ENCODE measurements at regions not wholly inside any gene's neighbourhood (a gene's known extent, or its start where the extent isn't known, plus 50 kb on each side); places are given as distances from the start of the nearest gene placed in this dataset.
A peak's percentile ranks its signal among the peaks of the same experiment; 100 is the strongest.
"Not testable (repeated sequence)": the region's sequence is repeated elsewhere in the genome, so short reads cannot be mapped to it uniquely, and the experiment has no call there.

DNA sequence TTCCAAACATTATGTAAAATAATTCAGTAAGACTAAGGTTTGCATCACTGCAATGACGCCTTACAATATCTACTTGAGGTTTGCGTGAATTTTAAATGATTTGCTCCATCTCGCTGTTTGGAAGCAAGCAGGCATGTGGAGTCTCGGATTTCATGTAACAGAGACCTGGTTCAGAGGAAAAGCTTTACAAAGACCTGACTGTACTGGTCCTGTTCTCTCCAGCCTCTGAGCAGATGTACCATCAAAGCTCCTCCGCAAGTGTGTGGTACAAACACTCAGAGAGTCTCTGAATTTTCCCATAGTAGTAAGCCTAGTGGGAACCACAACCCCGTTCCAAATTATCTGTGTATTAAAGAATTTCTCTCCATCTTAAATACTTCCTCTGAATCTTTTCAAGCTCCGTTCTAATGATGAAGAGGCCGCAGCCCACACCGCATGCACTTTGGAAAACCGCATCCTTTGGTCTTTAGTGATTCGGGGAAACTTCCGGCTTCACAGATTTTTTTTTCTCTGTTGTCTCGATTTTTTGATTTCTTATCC is 728.1 kb upstream of the SOX11 start:
- no peak for DNase-seq (ENCODE audit: low read depth in 4 of 4, low spot score in 3 of 4)

DNA sequence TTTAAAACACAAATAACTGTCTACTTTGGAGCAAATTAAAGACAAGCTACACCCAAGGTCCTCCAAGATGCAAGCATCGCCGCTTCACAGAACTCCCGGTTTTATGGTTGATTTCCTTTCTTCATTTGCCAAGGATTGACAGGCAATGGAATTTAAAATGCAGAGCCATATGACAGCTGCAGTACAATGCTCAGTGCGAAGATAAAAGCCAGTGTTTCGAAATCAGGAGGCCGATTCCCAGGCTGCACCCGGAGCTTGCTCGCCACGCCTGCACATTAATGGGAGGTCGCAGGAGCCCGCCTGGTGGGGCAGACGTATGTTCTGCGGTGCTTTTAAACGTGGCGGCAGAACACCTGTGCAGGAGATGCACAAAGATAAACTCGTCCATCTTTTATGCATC is 727.6 kb upstream of the SOX11 start:
- no peak for DNase-seq (ENCODE audit: low read depth in 4 of 4, low spot score in 3 of 4)

DNA sequence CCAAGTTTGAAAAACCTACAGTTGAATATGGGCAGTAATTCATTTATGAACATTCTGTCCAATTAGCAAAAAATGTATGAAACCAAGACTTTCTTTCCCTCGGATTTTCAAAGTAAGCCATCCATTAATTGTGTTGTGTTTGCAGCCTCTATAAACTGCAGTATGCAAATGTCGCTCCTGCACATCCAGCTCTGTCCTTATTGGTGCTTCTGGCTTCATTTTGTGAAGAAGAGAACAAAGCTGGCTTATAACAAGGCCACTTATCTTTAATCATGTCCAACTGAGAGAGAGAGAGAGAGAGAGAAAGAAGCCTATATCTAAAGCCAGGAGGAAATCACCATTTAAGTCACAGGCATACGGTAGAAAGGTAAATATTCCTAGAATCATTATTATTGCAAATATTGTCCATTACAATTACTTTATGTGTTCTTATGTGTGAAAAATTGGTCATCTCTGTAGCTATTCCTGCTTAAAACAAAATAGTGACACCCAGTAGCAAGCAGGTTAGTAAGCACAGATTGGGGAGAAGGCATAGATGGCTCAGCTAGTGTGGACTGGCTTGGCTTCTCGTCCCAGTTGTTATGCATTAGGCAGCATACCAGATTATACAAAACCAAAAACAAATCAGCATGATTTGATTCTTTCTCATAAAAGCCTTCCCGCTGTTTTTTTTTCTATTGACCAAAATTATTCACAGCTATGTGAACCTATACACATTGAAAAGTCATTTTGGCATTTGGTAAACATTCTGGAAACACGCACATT is 726.4 kb upstream of the SOX11 start:
- DNase-seq (ENCODE audit: low read depth in 4 of 4, low spot score in 3 of 4): no peak

DNA sequence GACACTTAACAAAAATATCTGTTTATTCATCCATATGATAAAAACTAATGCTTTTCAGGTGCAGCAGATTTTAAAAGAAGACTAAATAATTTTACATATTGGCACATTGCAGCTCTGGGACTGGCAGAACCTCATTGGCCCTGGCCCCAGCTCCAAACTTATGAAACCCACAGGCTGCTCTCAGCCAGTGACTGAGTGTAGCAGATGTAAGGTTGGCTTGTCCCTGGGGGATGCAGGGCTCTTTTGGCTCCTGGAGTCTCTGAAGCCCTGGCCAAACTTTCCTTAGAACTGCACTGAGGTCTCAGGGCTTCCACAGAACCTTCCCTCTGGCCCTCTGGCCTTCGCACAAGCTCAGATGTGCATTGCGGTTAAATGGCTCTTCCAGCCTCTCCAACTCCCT is 725.0 kb upstream of the SOX11 start:
- DNase-seq (ENCODE audit: low read depth in 4 of 4, low spot score in 3 of 4): no peak

DNA sequence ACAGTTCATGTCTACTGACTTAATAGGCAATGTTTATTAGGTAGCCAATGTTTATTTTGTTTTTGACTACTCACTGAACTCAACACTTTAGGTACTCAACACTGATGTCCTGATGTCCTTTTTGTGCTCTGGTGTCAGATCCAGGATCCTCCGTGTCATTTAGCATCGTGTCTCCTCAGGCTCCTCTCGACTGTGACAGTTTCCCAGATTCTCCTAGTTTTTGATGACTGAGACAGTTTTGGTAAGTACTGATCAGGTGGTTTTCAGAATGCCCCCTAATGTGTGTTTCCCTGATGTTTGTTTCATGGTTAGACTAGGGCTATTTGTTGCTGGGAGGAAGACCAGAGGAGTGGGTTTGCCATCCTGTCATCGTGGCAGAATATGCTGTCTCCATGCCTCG is 719.7 kb upstream of the SOX11 start:
- DNase-seq (ENCODE audit: low read depth in 4 of 4, low spot score in 3 of 4): no peak

DNA sequence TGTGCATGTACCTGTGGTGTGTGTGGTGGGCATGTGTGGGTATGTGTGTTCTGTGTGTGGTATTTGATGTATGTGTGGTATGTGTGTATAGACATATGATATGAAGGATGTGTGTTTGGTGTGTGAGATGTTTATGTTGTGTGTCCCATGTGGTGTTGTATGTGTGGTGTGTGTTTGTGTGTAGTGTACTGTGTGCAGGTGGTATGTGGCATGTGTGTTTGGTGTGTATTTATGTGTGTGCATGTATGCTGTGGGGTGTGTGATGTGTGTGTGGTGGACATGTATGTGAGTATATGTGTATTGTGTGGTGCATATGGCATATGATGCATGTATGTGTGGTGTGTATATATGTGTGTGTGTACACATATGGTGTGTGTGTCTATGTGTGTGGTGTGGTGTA is 718.8 kb upstream of the SOX11 start:
- DNase-seq (ENCODE audit: low read depth in 4 of 4, low spot score in 3 of 4): no peak

DNA sequence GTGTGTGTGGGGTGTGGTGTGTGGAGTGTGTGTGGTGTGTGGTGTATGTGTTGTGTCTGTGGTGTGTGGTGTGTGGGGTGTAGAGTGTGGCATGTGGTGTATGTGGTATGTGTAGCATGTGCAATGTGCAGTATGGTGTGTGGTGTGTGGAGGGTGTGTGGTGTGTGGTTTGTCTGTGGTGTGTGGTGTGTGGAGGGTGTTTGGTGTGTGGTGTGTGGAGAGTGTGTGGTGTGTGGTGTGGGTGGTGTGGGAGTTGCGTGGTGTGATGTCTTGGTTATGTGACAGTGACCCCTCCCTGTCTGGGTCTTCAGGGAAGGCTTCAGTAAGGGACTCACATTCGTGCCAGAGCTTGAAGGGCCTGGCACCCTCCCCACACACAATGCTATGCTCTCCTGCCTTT is 718.2 kb upstream of the SOX11 start:
- no peak for DNase-seq (ENCODE audit: low read depth in 4 of 4, low spot score in 3 of 4)

DNA sequence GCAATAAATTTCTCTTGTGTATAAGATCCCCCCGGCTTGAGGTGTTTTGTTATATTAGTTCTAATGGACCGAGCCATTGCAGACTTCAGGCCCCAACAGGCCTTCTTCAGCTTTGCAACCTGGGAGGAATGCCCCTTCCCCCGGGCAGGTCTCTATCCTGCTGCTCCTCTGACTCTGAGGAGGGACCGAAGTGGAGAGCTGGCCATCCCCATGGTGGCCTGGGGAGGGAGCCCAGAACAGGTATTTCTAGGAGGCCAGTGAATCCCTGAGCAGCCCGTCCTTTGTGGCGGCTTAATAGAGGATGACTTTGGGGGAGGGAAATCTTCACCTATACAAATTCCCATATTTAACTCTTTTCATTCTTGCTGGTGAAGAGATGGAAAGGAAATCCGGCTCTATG is 715.8 kb upstream of the SOX11 start:
- no peak for DNase-seq (ENCODE audit: low read depth in 4 of 4, low spot score in 3 of 4)

DNA sequence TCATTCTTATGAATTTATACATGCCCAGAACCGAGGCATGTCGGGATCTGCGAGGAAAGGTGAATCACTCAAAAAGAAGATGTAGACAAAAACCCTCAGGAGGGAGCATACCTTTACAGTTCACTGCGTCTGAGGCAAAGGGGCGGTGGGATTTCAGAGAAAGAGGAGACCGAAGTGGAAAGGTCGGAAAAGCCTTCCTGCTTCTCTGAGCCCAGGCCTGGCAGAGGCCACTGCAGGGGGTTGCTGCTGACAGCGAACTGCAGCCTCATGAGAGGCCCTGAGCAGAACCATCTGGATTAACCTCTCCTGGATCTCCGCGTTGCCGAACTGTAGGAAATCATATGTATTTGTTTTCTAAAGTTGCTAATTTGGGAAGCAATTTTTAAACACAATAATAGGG is 713.1 kb upstream of the SOX11 start:
- DNase-seq (ENCODE audit: low read depth in 4 of 4, low spot score in 3 of 4): peak in 2 of 4 donors; percentile 14 to 20

DNA sequence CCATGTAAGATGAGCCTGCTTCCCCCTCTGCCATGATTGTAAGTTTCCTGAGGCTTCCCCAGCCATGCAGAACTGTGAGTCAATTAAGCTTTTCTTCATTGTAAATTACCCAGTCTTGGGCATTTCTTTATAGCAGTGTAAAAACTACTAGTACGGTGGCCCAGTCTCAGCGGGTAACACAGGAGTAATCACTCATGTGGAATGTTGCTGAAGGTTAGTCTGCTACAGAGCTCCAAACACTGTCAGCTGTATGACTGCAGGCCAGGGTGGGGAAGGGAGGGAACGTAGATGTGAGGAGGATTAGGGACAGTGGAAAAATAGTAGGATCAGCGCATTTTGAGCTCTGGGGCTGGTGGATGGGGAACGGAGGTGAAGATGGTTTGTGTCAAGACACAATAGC is 711.2 kb upstream of the SOX11 start:
- no peak for DNase-seq (ENCODE audit: low read depth in 4 of 4, low spot score in 3 of 4)

DNA sequence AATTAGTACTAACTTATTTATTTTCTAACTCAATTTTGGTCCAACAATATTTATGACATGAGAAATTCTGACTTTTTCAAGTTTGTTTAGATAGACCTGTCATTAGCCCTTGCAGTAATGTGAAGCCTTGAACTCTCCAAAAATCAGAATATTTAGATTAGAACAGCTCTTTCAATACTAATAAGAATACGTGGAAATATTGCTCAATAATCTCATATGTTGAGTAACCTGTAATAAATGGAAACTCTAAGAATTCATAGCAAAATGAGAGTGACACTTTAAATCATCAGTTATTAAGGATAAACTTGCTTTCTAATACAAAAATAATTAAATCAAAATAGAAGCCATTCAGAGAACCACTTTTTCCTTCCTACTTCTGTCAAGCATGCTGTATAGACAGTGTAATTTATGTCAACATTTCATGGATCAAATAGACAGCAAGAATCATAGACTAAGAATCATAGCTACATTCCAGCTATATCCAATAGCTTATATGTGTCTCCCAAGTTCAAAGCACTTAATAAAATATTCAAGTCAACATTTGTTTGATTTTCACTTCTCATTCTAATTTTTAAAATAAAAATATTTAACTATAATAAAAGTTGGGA is 710.3 kb upstream of the SOX11 start:
- no peak for DNase-seq (ENCODE audit: low read depth in 4 of 4, low spot score in 3 of 4)

DNA sequence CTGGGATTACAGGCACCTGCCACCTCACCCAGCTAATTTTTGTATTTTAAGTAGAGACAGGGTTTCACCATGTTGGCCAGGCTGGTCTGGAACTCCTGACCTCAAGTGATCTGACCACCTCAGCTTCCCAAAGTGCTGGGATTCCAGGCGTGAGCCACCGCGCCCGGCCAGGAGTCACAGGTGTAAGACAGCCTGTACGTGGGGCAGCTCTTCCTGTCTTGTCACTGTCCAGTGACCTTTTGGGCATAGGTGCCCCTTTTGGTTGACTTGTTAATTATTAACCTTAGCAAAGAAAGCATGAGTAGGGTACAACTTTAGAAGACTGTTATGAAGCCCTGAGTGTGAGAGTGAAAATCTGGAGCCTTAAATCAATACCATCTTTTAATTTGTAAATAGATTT is 703.7 kb upstream of the SOX11 start:
- DNase-seq (ENCODE audit: low read depth in 4 of 4, low spot score in 3 of 4): not testable (repeated sequence)

DNA sequence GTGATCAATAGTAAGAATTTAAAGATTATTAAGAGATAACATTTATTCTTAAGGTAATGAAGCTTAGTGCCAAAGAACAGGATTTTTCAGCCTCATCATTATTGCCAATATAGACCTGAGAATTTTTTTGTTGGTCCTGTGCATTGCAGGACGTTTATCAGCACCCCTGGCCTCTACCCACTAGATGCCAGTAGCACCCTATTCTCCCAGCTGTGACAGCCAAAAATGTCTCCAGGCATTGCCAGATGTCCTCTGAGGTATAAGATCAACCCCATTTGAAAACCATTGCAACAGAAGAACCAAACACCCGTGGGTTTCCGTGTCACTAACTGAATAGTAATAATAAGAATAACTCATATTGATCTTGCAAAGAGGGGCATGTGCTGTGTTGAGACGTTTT is 700.0 kb upstream of the SOX11 start:
- no peak for DNase-seq (ENCODE audit: low read depth in 4 of 4, low spot score in 3 of 4)

DNA sequence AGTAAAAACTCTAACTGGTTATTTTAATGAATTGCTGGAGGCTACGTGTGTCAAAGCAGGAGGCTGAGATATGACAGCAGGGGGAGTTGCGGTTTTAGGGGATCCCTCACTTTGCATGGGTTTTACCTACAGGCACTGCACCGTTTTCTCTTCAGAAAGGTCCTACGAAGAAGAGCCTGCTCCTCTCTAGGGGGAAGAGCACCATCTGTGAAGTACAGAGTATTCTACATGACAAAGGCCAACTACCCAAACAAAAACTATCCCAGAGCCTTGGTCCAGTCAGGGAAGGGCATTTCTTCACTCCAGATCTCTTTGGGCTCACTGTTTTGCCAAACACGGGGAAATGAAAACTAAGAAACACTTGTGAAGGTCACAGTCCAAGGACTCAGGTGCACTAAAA is 696.7 kb upstream of the SOX11 start:
- no peak for DNase-seq (ENCODE audit: low read depth in 4 of 4, low spot score in 3 of 4)

DNA sequence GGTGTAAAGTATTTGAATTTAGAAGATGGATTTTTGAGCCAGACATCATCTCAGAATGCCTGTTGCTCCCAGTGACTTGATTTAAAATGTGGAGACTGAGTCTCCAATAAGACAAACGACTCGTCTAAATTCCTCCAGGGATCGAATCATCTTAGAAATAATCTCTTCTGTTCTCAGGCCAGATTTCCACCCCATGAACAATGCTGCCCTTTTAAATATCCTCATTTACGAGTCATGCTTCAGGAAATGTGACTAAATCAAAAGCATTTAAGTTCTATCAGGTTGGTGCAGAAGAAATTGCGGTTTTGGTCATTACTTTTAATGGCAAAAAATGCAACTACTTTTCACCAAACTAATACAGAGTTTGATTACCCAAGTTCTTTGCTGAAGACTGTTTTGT is 684.6 kb upstream of the SOX11 start:
- no peak for DNase-seq (ENCODE audit: low read depth in 4 of 4, low spot score in 3 of 4)

DNA sequence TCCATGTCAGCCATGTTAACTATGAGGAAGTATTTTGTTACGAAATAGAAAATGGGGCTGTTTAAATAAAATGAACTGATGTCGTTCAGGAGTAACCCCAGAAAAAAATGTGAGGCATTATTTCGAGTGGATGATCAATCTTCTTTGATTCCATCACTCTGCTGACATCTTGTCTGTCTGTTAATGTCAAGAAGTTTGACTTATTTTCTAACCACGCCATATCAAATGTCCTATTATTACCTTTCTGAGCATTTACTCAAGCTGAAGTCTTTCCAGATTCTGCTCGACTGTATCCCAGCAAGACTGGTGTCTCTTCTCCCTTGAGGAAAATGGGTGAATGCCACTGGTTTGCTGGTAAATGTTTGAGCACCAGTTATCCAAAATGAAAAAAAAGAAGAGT is 672.9 kb upstream of the SOX11 start:
- no peak for DNase-seq (ENCODE audit: low read depth in 4 of 4, low spot score in 3 of 4)

DNA sequence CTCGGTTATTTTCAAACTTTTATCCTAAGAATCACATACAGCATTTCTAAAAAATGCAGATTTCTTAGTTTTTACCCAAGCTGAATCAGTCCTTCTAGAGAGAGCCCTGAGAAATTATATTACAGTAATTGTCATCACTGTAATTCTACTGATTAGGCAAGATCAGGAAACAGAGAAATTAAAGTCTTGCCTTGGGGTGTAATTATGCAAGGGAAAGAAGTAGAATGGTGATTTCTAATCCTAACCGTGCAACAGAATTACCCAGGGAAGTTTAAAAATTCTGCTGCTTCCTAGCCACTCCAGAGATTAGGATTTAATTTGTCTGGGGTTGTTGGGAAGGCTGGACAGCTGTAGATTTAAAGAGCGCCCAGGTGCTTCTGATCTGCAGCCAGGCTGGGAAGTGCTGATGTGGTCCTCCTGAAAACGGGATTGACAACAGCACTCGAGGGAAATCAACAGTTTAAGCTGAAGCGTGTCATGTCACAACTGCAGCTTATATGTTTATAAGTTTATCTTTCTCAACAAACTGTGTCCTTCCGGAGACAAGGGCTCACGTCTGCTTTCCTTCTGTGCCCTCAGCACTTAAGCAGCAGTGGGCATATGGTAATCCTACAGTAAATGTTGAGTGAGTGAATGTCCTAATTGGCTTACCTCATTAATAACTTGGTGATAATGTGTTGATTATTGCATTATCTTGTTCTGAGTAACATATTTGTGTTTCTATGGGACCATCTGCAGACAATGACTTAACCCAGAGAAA is 671.9 kb upstream of the SOX11 start:
- DNase-seq (ENCODE audit: low read depth in 4 of 4, low spot score in 3 of 4): no peak

DNA sequence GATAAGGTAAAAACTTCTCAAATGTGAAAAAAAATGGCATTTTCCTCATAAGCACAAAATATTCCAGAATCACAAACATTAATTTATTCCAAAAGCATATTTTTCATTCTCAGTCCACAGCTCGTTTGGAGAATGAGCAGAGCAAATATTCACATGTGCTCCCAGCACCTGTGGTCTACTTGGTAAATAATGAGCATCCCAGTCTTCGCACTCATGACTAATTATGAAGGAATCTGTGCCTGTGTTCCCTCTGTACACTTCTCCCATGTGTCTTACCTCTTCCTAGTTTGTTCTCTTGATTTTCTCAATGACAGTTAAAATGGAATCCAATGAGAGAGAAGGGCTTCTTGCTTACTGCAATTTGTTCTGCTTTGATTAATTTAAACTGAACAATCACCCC is 671.0 kb upstream of the SOX11 start:
- no peak for DNase-seq (ENCODE audit: low read depth in 4 of 4, low spot score in 3 of 4)

DNA sequence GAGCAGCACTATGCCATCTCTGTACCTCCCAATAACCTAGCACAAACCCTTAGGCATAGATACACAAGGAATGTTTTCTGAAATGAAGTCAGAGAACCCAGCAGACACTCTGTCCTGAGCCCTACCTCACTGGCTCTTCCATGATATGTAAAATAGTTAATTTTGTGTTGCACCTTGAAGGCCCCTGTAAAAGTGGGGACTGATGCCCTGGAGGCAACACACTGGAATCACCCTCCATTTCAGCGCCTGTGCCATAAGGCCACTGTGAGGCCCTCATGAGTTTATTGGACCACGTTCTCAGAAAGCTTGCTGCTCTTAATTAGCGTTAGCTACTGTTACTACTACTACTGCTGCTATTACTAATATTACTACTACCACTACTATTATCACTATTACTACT is 670.1 kb upstream of the SOX11 start:
- no peak for DNase-seq (ENCODE audit: low read depth in 4 of 4, low spot score in 3 of 4)

DNA sequence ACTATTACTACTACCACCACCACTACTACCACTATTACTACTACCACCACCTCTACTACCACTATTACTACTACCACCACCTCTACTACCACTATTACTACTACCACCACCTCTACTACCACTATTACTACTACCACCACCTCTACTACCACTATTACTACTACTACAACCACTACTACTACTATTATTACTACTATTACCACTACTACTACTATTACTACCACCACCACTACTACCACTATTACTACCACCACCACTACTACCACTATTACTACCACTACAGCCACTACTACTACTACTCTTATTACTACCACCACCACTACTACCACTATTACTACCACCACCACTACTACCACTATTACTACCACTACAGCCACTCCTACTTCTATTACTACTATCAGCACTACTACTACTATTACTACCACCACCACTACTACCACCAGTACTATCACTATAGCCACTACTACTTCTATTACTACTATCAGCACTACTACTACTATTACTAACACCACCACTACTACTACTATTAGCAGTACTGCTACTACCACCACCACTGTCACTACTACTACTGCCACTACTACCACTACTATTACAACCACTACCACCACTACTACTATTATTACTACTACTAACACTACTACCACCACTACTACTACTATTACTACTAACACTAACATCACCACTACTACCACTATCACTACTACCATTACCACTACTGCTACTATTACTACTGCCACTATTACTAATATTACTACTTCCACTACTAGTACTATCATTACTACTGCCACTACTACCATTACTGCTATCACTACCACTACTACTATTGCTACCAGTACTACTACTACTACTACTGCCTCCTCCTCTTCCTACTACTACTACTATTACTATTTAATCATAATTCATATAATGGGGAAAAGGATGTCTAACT is 669.2 kb upstream of the SOX11 start:
- not testable (repeated sequence) for DNase-seq (ENCODE audit: low read depth in 4 of 4, low spot score in 3 of 4)
